ENCODE measurements at regions not wholly inside any gene's neighbourhood (a gene's known extent, or its start where the extent isn't known, plus 50 kb on each side); places are given as distances from the start of the nearest gene placed in this dataset.

- no peak for TF ChIP-seq ZNF423 (CRISPR knock-in tag; IDR thresholded peaks at IDR 0.05)
- no peak for TF ChIP-seq SP1 (CRISPR knock-in tag; conservative IDR thresholded peaks at IDR 0.05)
- no peak for TF ChIP-seq ETV6 (CRISPR knock-in tag; IDR thresholded peaks at IDR 0.05)
- TF ChIP-seq, protein P1, sequence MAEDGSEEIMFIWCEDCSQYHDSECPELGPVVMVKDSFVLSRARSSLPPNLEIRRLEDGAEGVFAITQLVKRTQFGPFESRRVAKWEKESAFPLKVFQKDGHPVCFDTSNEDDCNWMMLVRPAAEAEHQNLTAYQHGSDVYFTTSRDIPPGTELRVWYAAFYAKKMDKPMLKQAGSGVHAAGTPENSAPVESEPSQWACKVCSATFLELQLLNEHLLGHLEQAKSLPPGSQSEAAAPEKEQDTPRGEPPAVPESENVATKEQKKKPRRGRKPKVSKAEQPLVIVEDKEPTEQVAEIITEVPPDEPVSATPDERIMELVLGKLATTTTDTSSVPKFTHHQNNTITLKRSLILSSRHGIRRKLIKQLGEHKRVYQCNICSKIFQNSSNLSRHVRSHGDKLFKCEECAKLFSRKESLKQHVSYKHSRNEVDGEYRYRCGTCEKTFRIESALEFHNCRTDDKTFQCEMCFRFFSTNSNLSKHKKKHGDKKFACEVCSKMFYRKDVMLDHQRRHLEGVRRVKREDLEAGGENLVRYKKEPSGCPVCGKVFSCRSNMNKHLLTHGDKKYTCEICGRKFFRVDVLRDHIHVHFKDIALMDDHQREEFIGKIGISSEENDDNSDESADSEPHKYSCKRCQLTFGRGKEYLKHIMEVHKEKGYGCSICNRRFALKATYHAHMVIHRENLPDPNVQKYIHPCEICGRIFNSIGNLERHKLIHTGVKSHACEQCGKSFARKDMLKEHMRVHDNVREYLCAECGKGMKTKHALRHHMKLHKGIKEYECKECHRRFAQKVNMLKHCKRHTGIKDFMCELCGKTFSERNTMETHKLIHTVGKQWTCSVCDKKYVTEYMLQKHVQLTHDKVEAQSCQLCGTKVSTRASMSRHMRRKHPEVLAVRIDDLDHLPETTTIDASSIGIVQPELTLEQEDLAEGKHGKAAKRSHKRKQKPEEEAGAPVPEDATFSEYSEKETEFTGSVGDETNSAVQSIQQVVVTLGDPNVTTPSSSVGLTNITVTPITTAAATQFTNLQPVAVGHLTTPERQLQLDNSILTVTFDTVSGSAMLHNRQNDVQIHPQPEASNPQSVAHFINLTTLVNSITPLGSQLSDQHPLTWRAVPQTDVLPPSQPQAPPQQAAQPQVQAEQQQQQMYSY (CRISPR knock-in tag; IDR thresholded peaks at IDR 0.05), result no peak
- TF ChIP-seq, protein P2, sequence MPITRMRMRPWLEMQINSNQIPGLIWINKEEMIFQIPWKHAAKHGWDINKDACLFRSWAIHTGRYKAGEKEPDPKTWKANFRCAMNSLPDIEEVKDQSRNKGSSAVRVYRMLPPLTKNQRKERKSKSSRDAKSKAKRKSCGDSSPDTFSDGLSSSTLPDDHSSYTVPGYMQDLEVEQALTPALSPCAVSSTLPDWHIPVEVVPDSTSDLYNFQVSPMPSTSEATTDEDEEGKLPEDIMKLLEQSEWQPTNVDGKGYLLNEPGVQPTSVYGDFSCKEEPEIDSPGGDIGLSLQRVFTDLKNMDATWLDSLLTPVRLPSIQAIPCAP (CRISPR knock-in tag; IDR thresholded peaks at IDR 0.05), result no peak
- no peak for TF ChIP-seq ELF4 (CRISPR knock-in tag; IDR thresholded peaks at IDR 0.05; ENCODE audit: low read depth)
- no peak for TF ChIP-seq MYBL2 (CRISPR knock-in tag; IDR thresholded peaks at IDR 0.05)
Observed at GRCh38 chr6:23828861-23829260, 297.2 kb upstream of the NRSN1 start (continued).

- ATAC-seq (no peak), DNase-seq (ENCODE audit: low spot score) (no peak)
- ChIA-PET POLR2A (no interaction called here), CTCF (no interaction called here)
- H3K9me3 Mint-ChIP-seq, result no peaks in the 10 kb centered on the region
- no peak overlapping the region for H3K4me3 Mint-ChIP-seq
- H3K36me3 Mint-ChIP-seq, result no peaks in the 10 kb centered on the region
- H3K4me1 Mint-ChIP-seq, result no peaks in the 10 kb centered on the region
- no peaks in the 10 kb centered on the region for H3K27me3 Mint-ChIP-seq (ENCODE audit: low read depth)
- H3K27ac Mint-ChIP-seq, result no peak overlapping the region
- TF ChIP-seq, protein P3, sequence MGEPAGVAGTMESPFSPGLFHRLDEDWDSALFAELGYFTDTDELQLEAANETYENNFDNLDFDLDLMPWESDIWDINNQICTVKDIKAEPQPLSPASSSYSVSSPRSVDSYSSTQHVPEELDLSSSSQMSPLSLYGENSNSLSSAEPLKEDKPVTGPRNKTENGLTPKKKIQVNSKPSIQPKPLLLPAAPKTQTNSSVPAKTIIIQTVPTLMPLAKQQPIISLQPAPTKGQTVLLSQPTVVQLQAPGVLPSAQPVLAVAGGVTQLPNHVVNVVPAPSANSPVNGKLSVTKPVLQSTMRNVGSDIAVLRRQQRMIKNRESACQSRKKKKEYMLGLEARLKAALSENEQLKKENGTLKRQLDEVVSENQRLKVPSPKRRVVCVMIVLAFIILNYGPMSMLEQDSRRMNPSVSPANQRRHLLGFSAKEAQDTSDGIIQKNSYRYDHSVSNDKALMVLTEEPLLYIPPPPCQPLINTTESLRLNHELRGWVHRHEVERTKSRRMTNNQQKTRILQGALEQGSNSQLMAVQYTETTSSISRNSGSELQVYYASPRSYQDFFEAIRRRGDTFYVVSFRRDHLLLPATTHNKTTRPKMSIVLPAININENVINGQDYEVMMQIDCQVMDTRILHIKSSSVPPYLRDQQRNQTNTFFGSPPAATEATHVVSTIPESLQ (CRISPR knock-in tag; IDR thresholded peaks at IDR 0.05), result no peak
- TF ChIP-seq ZNF138 (CRISPR knock-in tag; conservative IDR thresholded peaks at IDR 0.05) (no peak), SMAD4 (CRISPR knock-in tag; IDR thresholded peaks at IDR 0.05) (no peak), GTF2I (CRISPR knock-in tag; conservative IDR thresholded peaks at IDR 0.05) (no peak), FOXP1 (CRISPR knock-in tag; IDR thresholded peaks at IDR 0.05; ENCODE audit: borderline replicate concordance) (no peak), ZNF232 (CRISPR knock-in tag; IDR thresholded peaks at IDR 0.05) (no peak)
- TF ChIP-seq, protein P4, sequence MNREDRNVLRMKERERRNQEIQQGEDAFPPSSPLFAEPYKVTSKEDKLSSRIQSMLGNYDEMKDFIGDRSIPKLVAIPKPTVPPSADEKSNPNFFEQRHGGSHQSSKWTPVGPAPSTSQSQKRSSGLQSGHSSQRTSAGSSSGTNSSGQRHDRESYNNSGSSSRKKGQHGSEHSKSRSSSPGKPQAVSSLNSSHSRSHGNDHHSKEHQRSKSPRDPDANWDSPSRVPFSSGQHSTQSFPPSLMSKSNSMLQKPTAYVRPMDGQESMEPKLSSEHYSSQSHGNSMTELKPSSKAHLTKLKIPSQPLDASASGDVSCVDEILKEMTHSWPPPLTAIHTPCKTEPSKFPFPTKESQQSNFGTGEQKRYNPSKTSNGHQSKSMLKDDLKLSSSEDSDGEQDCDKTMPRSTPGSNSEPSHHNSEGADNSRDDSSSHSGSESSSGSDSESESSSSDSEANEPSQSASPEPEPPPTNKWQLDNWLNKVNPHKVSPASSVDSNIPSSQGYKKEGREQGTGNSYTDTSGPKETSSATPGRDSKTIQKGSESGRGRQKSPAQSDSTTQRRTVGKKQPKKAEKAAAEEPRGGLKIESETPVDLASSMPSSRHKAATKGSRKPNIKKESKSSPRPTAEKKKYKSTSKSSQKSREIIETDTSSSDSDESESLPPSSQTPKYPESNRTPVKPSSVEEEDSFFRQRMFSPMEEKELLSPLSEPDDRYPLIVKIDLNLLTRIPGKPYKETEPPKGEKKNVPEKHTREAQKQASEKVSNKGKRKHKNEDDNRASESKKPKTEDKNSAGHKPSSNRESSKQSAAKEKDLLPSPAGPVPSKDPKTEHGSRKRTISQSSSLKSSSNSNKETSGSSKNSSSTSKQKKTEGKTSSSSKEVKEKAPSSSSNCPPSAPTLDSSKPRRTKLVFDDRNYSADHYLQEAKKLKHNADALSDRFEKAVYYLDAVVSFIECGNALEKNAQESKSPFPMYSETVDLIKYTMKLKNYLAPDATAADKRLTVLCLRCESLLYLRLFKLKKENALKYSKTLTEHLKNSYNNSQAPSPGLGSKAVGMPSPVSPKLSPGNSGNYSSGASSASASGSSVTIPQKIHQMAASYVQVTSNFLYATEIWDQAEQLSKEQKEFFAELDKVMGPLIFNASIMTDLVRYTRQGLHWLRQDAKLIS (CRISPR knock-in tag; IDR thresholded peaks at IDR 0.05; ENCODE audit: borderline replicate concordance), result no peak
- TF ChIP-seq, protein P1 (CRISPR knock-in tag; IDR thresholded peaks at IDR 0.05), result no peak
- TF ChIP-seq, protein P2 (CRISPR knock-in tag; IDR thresholded peaks at IDR 0.05), result no peak
- TF ChIP-seq, protein P5, sequence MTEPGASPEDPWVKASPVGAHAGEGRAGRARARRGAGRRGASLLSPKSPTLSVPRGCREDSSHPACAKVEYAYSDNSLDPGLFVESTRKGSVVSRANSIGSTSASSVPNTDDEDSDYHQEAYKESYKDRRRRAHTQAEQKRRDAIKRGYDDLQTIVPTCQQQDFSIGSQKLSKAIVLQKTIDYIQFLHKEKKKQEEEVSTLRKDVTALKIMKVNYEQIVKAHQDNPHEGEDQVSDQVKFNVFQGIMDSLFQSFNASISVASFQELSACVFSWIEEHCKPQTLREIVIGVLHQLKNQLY (CRISPR knock-in tag; IDR thresholded peaks at IDR 0.05), result no peak
- TF ChIP-seq, protein P6, sequence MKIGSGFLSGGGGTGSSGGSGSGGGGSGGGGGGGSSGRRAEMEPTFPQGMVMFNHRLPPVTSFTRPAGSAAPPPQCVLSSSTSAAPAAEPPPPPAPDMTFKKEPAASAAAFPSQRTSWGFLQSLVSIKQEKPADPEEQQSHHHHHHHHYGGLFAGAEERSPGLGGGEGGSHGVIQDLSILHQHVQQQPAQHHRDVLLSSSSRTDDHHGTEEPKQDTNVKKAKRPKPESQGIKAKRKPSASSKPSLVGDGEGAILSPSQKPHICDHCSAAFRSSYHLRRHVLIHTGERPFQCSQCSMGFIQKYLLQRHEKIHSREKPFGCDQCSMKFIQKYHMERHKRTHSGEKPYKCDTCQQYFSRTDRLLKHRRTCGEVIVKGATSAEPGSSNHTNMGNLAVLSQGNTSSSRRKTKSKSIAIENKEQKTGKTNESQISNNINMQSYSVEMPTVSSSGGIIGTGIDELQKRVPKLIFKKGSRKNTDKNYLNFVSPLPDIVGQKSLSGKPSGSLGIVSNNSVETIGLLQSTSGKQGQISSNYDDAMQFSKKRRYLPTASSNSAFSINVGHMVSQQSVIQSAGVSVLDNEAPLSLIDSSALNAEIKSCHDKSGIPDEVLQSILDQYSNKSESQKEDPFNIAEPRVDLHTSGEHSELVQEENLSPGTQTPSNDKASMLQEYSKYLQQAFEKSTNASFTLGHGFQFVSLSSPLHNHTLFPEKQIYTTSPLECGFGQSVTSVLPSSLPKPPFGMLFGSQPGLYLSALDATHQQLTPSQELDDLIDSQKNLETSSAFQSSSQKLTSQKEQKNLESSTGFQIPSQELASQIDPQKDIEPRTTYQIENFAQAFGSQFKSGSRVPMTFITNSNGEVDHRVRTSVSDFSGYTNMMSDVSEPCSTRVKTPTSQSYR (CRISPR knock-in tag; IDR thresholded peaks at IDR 0.05), result no peak
Observed at GRCh38 chr6:23841116-23841515, 284.9 kb upstream of the NRSN1 start.
